ENCODE measurements at regions not wholly inside any gene's neighbourhood (a gene's known extent, or its start where the extent isn't known, plus 50 kb on each side); places are given as distances from the start of the nearest gene placed in this dataset.

DNA sequence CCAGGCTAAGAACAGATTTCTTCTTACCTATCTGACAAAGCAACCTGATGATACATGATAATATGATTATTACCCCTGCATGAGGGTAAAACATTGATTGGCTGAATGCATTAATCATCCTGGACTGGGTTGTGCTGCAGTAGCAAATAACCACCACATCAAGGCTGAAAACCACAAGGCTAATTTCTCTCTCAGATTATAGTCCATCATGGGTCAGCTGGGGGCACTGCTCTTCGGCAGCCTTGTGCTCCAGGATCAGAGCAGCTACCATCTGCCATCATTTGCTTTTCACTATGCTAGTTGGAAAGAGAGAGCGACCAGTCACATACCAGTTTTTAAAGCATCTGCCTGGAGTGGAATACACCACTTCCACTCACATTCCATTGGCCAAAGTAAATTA, 383.5 kb downstream of the RASEF start:
- ChIA-PET CTCF (interaction anchor here (1.6 kb wide), 1 partner anchor 11 kb away, joined by 5 read pairs; no protein-coding TSS in a partner anchor), POLR2A (no interaction called here)
- TF ChIP-seq ZNF843 (tag by site-specific recombination; IDR thresholded peaks at IDR 0.05) = no peak
- TF ChIP-seq ZNF146 (tag by site-specific recombination; IDR thresholded peaks at IDR 0.05) = no peak
- TF ChIP-seq TSHZ1 (tag by site-specific recombination; IDR thresholded peaks at IDR 0.05; ENCODE audit: borderline replicate concordance) = no peak
- no peak for TF ChIP-seq PATZ1 (tag by site-specific recombination; IDR thresholded peaks at IDR 0.05)
- no peak for TF ChIP-seq ZNF449 (tag by site-specific recombination; IDR thresholded peaks at IDR 0.05)
- TF ChIP-seq AEBP2 (tag by site-specific recombination; IDR thresholded peaks at IDR 0.05; ENCODE audit: borderline replicate concordance) = no peak
- no peak for TF ChIP-seq ZNF426 (tag by site-specific recombination; IDR thresholded peaks at IDR 0.05)
- no peak for TF ChIP-seq ZNF510 (tag by site-specific recombination; IDR thresholded peaks at IDR 0.05; ENCODE audit: insufficient replicate concordance)
- TF ChIP-seq, protein P1, sequence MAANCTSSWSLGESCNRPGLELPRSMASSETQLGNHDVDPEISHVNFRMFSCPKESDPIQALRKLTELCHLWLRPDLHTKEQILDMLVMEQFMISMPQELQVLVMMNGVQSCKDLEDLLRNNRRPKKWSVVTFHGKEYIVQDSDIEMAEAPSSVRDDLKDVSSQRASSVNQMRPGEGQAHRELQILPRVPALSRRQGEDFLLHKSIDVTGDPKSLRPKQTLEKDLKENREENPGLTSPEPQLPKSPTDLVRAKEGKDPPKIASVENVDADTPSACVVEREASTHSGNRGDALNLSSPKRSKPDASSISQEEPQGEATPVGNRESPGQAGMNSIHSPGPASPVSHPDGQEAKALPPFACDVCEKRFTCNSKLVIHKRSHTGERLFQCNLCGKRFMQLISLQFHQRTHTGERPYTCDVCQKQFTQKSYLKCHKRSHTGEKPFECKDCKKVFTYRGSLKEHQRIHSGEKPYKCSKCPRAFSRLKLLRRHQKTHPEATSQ (tag by site-specific recombination; IDR thresholded peaks at IDR 0.05) = no peak
- Histone ChIP-seq H3K4me1 (ENCODE audit: control insufficient read depth, insufficient read depth, low read length) (no peaks in the 10 kb centered on the region), H3K27ac (ENCODE audit: extremely low read depth, low read depth, low read length) (no peak overlapping the region), H3K9me3 (ENCODE audit: control insufficient read depth, insufficient read depth, low read depth, low read length) (no peaks in the 10 kb centered on the region), H3K36me3 (ENCODE audit: control insufficient read depth in 2 of 2, insufficient read depth in 1 of 2, low read length in 2 of 2) (no peaks in the 10 kb centered on the region), H3K4me3 (ENCODE audit: low read depth, low read length) (no peak overlapping the region)

DNA sequence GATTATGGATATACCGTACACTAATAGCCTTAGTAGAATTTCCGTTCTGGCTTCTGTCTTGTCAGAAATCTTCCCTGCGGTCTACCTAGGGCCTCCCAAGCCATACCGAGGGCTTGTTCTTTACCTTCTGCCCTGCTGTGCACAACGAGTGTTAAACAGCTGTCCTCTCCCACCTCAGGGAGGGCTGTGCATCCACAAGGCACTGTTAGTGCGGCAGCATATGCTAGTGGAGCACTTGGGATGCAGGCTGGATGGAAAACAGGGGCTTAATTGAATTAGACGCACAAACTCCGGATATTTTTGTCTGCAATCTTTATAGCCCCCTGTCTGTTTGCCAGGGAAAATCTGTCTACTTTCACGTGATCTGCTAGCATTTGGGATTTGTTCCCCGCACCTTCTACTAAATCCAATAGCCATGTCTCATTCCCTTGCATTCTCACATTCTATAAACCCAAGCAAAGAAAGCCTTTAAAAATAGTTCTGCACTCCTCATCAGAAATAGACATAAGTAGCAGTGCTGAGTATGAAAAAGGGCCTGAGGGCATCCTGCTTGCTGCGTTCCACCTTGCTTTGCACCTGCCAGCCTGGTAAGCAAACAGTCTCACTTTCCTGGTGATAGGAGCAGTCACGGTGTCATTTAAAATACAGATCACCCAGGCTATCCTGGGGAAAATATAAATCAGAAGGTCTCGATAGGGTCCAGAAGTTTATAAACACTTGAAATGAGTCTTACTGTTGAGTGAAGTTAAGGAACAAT, 382.6 kb downstream of the RASEF start:
- H3K4me3 ChIP-seq (ENCODE audit: low read depth, low read length) = no peak overlapping the region
- ChIA-PET POLR2A (no interaction called here), CTCF (no interaction called here)
- no peaks in the 10 kb centered on the region for H3K4me1 ChIP-seq (ENCODE audit: control insufficient read depth, insufficient read depth, low read length)
- TF ChIP-seq ZNF558 (tag by site-specific recombination; IDR thresholded peaks at IDR 0.05) (no peak), KLF9 (tag by site-specific recombination; IDR thresholded peaks at IDR 0.05; ENCODE audit: low read depth) (no peak)
- no peaks in the 10 kb centered on the region for H3K36me3 ChIP-seq (ENCODE audit: control insufficient read depth in 2 of 2, insufficient read depth in 1 of 2, low read length in 2 of 2)
- no peaks in the 10 kb centered on the region for H3K9me3 ChIP-seq (ENCODE audit: control insufficient read depth, insufficient read depth, low read depth, low read length)
- H3K27ac ChIP-seq (ENCODE audit: extremely low read depth, low read depth, low read length) = no peak overlapping the region
